HG02571 (cell line): ENCODE measurements at regions not wholly inside any gene's neighbourhood (a gene's known extent, or its start where the extent isn't known, plus 50 kb on each side); places are given as distances from the start of the nearest gene placed in this dataset.

Experiments
- ATAC-seq: cut with Tn5 transposase; IDR thresholded peaks from one replicate; pipeline ENCODE4 v1.9.1; 2021; ENCODE audit warnings: mild to moderate bottlenecking, moderate library complexity; ENCODE audit not compliant: unreplicated experiment

- no peak for ATAC-seq
Measured at GRCh38 chr5:67437905-67438845, 241.6 kb upstream of the CD180 start.

- no peak for ATAC-seq
Measured at GRCh38 chr5:67435032-67435431, 238.4 kb upstream of the CD180 start.

DNA sequence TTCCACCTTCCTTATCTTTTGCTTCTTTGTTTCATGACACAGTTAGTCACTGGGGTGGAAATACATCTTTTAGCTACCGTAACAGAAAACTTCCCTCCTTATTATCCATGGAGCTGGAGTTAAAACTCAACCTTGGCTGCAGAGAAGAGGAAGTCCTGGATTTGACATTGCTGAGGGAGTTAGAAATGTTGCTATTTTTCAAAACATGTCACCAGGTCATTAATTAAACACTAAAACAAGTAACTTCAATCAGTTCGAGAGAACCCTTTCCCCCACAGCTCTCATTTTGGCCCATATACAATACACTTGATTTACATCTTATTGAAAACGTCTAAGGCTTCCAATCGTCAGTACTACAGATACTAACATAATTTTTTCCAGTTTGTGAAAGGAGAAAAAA, 237.9 kb upstream of the CD180 start:
- no peak for ATAC-seq

GRCh38 chr5:67432606-67433005, 236.0 kb upstream of the CD180 start:
- ATAC-seq = no peak

DNA sequence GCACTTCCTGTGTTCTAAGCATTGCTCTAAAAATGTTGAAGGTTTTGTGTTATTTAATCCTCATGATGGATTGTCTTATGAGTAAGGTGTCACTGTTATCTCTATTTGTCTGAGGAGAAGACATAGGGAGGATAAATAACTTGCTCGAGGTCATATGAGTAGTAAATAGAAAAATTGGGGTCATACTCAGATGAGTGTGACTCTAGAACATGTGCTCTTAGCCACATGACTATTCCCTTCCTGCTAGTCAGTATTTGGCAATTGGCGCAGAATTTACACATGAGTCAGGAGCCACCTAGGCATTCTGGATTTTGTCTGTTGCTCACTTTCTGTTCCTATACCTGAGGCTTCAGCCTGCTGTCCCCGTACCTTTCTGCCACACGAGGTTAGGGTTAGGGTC, 234.6 kb upstream of the CD180 start:
- no peak for ATAC-seq

DNA sequence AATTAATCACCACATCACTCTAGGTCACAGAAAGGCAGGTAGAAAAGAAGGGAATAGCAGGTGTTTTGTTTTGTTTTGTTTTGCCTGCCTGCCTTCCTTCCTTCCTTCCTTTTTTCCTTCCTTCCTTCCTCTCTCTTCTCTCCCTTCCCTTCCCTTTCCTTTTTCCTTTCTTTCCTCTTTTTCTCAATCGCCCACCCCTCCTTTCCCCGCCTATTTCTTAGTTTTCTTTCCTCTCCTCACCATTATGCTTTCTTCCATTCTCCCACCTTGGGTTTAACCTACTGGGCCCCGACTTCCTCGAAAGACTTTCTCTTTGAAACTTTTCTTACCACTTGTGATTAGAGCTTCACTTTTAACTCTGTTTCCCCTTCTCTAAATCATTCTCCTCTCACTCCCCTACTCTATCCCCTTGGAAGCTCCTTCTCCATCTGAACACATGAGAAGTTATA, 231.3 kb upstream of the CD180 start:
- ATAC-seq = no peak

DNA sequence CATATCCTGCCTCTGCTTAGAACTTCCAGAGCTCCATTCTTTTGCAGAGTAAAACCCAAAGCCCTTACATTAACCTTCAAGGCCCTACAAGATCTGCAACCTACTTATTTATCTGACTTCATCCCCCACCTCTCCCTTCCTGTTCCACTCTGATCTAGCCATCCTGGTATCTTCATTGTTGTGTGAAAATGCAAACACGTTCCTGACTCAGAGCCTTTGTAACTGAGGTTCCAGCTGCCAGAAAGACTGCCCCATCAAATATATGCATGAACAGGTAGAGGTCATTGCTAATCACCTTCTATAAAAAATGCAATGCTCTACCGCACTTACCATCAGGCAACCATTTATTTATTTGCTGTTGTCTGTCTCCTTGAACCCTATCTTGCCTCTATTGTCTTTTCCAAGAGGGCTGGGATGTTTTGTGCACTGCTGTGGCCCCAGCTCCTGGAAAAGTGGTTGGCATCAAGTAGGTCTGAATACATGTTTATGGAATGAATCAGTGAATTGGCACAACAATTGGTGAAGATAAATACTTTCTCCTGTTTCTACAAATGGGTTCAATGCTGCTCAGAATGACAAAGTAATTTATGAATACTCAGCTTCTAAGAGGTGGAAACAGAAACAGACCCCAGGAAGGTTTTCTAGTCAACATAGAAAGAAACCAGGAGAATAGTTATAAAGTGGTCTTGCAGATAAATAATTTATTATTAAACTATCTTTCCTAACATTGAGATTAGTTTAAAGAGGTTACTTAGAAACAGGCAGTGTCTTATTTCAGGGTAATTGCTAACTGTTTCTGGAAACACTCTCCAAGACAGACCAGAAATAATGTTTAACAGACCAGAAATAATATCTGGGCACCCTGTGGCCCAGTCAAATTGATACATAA, 230.6 kb upstream of the CD180 start:
- ATAC-seq = no peak

DNA sequence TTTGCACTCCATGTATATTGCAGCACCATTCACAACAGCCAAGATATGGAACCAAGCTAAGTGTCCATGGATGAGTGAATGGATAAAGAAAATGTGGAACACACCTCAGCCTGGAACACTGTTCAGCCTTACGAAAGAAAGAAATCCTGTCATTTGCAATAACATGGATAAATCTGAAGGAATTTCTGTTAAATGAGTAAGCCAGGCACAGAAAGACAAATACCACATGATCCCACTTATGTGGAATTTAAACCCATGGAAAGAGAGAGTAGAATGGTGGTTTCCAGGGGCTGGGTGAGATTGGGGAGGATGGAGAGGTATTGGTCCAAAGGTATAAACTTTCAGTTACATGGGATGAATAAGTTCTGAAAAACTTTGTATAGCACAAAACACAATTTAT, 228.9 kb upstream of the CD180 start:
- ATAC-seq = no peak

DNA sequence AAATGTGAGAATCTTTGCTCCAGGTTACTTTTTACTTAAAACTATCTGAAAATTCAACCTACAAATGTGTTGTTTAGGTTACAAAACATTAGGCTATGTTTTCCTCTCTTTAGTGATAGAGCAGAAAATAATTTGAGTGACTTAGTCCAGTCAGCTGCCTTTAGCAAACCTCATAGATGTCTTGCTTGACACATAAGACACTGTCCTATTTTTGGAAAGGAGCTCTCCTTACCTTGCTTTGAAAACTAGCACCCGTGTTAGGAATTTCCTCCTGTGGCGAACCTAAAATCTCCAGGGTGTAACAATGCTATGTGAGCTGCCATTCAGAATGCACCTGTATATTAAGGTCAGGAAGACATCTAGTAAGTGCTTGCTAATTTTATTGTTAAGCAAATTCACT, 221.2 kb upstream of the CD180 start:
- ATAC-seq = no peak

GRCh38 chr5:67416986-67417385, 220.4 kb upstream of the CD180 start:
- ATAC-seq = no peak

GRCh38 chr5:67416133-67416937, 219.7 kb upstream of the CD180 start:
- no peak for ATAC-seq

DNA sequence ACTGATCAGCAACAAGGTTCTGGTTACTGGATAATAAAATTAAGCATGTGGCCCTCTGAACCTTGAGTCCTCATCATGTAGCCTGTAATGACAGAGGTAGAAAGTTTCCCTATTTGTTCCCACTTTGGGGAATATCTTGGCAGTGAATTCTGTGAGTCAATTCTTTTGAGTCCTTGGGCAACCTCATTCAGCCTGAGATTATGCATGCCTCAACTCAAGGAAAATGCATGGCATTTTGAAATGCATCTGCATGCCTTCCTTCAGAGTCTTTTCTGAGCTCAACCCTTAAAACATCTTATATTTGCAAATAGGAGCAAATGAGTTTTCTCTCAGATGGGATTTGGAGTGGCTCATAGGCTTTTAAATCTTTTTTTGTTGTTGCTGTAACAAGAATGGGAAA, 218.1 kb upstream of the CD180 start:
- no peak for ATAC-seq

DNA sequence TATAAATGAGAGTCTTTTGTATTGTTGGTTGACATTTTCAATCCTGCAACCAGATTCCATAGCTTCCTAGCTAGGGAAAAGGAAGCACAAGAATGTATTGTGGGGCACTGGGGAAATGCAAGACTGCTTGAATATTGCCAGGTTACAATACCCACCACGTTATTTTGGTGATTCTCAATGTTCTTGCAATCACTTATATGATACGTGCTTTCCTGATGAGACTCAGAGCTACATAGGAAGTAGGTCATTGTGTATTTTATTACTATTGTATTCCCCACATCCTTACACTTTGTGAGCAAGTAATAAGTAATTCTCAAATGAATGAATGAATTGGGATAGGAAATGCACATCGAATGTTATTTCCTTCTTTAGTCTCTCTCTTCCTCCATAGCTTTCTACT, 217.1 kb upstream of the CD180 start:
- ATAC-seq = no peak

GRCh38 chr5:67409126-67409777, 212.7 kb upstream of the CD180 start:
- ATAC-seq = no peak

DNA sequence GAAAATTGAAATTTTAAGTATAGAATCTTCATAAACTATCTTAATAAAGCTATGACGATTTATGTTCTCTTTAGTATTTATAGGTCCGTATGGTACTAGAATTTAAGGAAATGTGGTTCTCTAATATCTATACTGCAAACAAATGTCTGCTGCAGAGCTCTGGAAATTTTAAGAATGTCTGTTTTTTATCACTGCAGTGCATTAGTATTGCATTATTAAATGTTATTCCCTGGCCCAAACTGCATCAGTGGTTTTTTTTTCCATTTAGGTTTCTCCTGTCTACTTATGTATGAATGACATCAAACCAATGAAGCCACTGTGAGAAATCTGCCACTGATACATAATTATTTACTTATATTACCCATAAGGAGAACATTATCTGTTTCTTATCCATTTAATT, 211.4 kb upstream of the CD180 start:
- no peak for ATAC-seq

- ATAC-seq = no peak
Measured at GRCh38 chr5:67405755-67406154, 209.2 kb upstream of the CD180 start.

DNA sequence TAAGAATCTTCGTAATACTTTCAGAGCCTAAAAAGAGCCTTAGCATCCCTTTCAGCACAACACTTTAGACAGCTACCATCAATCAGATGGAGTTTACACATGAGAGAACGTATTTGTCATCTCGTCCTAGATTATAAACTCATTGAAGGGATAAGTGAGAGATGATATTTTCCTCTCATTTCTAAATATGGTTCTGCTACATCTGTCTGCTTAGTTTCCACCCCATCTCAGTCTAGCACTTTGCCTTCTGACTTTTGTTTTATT, 208.4 kb upstream of the CD180 start:
- no peak for ATAC-seq

DNA sequence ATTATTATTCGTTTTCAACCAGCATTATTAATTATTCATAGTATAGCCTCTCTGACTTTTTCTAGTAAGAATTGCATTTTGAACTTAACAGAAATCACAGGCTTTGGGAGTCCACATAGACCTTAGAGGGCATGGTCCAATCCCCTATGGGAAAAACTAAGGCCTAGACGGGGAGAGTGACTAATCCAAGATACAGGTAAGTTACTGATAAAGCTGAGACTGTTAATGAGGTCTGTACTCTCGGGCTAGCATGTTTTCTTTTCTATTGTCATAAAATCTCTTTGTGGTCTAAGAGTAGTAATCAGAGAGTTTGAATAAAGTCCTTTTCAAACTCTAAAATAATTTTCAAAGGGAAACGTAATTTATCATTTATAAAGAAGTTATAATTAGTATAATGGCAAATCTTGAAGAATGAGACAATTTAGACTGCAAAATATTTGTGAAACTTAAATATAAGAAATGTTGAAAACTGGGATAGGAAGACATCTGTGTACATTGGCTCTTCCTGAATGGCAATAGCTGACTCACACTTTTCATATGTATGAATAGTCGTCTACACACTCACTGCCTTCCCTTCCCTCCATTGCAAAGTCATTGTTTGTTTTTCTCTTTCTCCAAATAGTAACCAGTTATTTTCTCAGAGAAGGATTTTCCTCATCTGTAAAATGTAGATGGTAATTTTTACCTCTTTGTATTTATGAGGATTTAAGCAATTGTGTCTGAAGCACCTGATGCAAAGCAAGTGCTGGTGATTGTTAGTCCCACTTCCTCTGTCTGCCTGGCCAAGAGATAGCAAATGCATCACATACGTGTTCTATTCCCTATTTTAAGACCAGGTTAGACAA, 207.9 kb upstream of the CD180 start:
- ATAC-seq = no peak

GRCh38 chr5:67402526-67402925, 205.9 kb upstream of the CD180 start:
- ATAC-seq = no peak

DNA sequence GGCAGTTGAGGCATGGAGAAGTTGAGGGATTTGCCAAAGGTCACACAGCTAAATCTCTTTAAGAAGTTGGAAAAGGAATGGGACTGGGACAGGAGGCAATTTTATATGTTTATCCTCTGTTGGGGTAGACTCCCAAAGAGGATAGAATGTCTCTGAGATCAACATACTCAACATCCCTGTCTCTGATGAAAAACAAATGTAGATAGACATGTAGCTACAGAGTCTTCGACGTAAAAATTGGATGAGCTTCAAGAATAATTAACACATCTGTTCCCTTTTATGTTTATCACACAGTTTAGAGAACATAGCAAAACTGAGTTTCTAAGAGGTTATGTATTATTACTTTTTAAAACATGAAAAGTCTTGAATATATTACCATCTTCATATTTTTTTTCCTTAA, 204.6 kb upstream of the CD180 start:
- no peak for ATAC-seq
